Epidermal melanocyte (primary cell): ENCODE measurements at regions not wholly inside any gene's neighbourhood (a gene's known extent, or its start where the extent isn't known, plus 50 kb on each side); places are given as distances from the start of the nearest gene placed in this dataset.
"Not testable (repeated sequence)": the region's sequence is repeated elsewhere in the genome, so short reads cannot be mapped to it uniquely, and the experiment has no call there.

Experiments
- DNase-seq: peaks from one replicate; pipeline ENCODE4 v3.0.0; 2011; ENCODE audit warnings: low spot score; ENCODE audit not compliant: insufficient read length

DNA sequence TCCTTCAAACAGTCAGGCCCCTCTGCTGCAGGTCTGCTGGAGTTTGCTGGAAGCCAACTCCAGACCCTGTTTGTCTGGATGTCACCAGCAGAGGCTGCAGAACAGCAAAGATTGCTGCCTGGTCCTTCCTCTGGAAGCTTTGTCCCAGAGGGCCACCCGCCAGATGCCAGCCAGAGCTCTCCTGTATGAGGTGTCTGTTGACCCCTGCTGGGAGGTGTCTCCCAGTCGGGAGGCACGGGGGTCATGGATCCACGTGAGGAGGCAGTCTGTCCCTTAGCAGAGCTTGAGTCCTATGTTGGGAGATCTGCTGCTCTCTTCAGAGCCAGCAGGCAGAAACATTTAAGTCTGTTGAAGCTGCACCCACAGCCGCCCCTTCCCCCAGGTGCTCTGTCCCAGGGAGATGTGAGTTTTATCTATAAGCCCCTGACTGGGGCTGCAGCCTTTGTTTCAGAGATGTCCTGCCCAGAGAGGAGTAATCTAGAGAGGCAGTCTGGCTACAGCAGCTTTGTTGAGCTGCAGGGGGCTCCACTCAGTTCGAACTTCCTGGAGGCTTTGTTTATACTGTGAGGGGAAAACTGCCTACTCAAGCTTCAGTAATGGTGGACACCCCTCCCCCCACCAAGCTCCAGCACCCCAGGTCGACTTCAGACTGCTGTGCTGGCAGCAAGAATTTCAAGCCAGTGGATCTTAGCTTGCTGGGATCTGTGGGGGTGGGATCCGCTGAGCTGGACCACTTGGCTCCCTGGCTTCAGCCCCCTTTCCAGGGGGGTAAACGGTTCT lies 72.1 kb downstream of the OGFRL1 start:
- DNase-seq, result not testable (repeated sequence)

DNA sequence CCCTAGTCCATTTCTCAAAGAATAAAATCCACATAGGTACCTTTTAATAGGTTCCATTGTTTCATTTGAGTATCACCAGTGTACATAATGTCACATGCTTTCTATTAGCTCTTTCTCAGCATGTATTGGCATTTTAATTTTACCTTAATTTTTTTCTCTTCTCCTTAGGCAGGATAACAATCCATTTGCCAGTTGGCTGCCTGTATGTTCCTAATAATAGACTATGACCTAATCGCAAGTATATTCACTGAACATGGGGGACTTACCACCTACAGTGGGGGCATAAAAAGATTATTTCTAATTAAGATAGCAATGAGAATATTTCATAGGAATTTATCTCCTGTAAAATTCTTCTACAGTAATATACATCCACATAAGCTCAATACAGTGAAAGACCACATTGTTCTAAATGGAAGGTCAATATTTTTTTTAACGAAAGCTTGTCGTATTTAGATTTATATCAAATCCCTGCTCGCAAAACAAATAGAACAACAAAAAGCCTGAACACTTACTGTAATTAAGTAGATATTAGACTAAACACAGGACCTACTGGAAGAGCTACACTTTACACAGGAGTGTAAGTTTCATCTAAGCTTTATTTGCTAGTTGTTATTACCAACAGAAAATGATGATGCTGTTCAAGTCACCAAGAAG lies 76.4 kb downstream of the OGFRL1 start:
- no peak for DNase-seq

DNA sequence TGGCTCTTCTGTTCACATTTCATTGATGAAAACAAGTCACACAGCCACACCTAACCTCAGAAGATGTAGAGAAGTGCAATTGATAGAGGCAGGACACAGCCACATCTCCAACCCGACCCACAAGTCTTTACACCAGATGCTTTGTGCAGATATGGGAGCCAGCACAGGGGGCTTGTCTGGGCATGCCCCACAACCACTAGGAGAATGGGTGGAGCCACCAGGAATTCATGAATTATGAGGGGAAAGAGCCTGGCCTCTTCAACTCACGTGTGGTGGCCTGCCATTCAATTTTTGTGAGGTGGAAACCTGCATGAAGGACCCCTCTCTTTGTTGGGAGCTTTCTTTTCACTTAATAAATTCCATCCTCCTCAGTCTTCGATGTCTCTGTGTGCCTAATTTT lies 79.1 kb downstream of the OGFRL1 start:
- no peak for DNase-seq

DNA sequence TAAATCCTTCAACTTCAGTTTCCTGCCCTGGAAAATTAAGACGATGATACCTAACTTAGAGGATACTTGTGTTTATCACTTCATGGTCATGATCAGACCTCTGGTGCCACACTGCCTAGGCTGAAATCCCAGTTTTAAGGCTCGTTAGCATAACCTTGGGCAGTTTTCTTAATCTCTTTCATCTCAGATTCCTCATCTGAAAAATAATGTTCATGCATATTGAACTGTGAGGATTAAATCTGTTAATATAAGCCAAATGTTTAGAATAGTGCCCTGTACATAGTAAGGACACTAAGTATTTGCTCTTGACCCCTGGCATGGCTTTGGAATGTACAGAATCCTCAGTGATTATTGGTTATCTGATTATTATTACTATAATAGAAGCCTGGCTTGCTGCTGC lies 79.7 kb downstream of the OGFRL1 start:
- no peak for DNase-seq

DNA sequence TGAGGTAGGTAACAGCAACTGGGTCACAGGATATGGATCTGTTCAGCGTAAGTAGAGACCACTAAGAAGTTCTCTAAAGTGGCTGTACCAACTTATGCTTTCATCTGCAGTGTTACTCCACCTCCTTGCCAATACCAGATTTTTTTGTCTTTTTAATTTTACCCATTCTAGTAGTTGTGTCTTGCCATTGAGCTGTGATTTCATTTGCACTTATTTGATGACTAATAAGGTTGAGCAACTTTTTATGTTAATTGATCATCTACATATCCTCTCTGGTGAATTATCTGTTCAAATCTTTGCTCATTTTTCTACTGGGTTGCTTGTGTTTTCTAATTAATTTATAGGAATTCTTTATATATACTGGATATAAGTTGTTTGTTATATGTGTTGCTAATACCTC lies 82.9 kb downstream of the OGFRL1 start:
- DNase-seq, result no peak

DNA sequence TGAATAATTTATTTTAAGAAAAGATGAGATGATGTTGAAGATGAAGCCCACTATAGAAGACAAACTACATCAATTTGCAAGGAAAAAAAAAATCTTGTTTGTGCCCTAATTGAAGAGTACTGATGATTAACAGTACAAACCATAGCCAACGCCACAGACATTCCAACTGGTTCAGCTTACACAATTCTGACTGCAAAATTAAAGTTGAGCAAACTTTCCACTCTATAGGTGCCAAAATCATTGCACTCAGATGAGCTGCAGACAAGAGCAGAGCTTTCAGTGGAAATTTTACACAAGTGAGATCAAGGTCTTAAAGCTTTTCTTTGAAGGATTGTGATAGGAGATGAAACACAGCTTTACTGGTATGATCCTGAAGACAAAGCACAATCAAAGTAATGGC lies 85.3 kb downstream of the OGFRL1 start:
- DNase-seq, result no peak

DNA sequence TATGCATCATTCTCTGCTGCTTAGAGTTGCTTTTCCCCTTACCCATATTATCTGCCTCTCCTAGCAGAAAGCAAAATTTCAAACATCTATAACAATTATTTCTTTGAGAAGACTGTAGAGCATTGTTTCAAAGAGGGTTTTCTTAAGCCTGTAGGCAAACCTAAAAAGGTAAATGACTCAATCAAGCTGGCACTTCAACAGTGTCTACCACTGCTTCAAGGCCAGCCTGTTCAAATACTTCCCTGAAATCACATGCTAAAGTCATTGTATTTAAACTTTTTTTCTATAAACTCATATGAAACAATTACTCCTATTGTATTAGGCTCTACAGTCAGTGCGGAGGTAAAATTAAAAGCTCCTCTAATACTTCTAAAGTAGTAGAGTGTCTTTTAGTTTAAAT lies 87.1 kb downstream of the OGFRL1 start:
- no peak for DNase-seq

DNA sequence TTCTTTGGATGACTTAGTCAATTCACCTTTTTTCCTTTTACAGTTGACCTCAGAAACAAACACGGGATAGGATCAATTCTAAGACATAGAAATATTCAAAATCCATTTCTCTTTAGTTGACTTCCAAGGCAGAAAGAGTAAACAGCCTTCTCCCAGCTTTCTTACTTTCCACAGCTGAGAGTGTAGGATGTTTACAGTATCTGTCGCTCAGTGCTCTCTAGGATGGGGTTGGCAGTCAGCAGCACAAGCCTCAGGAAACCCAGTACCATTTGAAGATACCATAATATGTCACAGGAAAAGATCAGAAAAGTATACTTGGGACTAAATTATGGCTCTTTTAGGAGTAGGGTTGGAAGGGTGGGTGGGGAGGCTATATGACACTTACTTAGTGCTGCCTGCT lies 88.2 kb downstream of the OGFRL1 start:
- DNase-seq, result no peak

DNA sequence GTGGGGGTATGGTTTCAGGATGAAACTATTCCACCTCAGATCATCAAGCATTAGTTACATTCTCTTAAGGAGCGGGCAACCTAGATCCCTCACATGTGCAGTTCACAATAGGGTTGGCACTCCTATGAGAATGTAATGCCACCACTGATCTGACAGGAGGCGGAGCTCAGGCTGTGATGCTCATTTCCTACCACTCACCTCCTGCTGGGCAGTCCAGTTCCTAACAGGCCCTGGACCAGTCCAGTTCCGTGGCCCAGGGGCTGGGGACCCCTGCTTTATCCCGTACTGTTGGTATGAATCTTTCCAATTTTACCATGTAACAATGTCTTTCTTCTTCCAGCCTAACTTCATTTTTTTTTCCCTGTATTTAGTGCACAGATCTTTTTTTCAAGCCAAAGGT lies 94.9 kb downstream of the OGFRL1 start:
- DNase-seq, result no peak

DNA sequence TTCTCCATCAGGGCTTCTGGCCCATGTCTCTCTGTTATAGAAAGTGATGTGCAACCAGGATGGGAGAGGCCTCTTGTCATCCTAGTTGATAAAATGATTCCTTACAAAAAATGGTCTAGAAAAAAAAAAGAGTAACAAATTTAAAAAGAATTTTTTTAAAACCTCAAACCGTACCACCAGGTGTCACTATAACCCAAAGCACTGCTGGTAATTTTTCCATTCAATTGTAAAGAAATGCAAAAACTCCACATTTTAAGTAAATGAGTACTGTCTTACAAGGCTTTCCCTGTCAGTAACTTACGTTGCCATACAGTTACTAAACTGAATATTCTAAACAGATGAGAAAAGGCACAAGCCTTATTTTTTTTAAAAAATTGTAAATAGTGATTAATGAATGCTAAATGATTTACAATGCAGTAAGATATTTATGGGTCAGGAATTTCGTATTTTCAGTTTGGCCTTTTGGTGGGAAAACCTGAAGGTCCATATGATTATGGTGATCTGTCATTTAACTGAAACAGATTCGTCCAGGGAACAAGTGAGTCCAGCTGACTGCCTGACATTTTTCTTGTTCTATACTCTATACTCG lies 95.4 kb downstream of the OGFRL1 start:
- no peak for DNase-seq

DNA sequence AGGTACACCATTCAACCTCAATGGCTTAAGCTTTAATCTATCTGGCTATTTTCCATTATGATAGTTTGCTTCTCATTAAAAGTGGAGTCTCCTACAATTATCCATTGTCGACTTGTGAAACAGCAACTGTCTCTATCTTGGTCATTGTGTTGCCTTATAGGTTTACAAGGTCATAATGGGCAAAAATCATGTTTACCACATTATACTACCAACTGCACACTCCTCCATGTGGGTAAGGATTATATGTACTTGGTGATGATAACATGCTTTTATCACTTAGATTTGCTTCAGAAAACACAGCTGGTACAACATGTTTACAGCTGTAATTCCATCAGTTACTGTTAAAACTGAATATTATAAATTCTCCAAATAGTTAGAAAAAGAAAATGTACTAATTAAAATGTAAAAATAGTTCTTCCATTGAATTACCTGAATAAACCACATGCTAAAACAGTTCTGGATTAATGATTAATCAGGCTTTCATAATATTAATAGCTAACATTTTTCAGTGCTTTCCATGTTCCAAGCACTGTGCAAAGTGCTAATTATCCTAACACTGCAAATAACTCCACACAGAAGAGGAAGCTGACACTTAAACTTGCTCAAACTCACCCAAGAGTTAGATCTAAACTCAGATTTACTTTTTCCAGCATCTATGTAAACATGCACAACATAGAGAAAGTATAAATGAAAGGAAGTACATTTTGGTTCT lies 96.7 kb downstream of the OGFRL1 start:
- no peak for DNase-seq

DNA sequence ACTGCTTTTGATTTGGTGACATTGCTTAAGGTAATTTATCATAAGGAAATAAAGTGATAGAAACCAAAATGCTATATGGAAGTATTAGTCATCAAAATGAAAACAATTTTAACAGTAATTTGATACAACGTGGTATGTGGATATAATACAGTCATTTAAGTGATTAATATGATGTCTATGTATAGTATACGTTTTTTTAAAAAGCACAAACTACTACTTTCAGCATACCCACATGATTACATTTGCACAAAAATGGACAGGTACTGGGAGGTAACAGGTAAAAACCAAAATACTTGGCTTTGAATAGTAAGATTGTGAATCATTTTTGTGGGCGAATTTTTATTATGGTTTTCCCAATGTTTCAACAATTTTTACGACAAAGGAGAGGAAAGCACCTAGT lies 97.6 kb downstream of the OGFRL1 start:
- DNase-seq, result no peak

DNA sequence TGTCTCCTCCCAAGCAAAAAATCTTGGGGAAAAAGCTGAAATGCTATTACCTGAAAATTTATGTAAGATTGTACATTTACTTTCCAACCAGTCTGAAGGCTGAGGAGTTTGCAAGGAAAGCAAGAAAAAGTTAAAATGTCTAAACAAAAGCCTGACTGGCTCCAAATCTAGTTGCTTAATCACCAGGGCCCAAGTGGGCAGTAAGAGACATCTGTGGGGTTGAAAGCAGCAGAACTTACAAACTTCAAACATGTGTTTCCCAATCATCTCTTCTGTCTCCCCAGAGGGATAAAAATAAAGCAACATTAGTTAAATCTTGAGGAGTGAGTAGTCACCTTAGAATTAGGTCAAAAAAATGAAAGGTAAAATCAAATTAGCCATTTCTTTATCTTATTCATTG lies 98.6 kb downstream of the OGFRL1 start:
- no peak for DNase-seq

DNA sequence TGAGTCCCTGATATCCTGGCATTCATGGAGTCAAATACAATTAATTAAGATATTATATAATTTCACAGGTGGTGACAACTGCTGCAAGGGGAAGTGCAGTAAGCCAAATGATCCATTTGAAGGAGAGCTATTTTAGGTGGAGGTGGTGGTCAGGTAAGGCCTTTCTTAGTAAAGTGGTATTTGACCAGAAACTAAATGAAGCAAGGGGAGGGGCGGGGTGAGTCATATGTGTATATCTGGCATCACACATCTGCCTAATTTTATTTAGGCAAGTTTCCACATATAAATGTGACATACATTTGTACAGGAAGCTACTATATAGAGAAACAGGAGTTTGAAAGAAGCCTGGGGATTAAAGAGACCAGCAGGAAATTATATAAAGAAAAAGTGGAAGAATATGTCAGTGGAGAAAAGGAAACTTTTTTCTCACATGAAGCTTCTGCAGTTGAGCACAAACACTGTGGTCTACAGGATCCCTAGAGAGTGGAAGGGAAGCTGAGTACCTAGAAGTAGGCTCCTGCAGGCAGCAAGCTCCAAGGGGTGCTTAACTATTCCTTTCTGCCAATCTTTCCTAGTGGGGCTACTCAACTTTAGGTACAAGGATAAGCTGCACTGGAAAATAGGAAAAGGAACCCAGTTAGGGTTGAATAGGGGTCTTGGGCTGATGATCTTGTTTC lies 99.6 kb downstream of the OGFRL1 start:
- no peak for DNase-seq

DNA sequence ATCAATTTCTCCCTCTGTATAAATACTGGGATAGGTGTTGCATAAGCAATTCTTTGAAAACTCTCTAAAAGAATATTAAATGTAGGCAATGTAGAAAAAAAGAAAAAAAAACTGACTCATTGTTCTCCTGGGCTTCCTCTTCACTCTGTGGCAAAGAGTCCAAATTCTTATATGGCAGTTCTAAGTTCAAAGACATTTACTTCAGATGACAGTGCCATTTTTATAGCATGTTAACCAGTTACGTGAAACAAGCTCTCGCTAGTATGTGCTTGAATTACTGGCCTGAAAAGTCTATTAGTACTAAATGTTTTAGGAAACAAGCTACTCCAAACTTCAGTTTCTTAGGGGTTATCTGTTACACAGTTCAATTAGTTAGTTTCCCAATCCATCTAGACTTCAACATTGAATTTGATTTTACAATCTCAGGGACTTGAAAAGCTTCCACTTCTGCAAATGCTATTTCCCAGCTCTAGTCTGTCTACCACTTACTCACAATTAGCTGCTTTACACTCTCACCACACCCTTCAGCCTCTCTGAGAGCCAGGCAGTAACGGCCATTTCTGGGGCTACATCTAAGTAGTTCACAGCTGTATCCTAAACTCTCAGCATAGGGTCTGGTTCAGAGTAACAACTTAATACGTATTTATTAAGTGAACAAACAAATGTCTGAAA lies 100.4 kb downstream of the OGFRL1 start:
- DNase-seq, result no peak

DNA sequence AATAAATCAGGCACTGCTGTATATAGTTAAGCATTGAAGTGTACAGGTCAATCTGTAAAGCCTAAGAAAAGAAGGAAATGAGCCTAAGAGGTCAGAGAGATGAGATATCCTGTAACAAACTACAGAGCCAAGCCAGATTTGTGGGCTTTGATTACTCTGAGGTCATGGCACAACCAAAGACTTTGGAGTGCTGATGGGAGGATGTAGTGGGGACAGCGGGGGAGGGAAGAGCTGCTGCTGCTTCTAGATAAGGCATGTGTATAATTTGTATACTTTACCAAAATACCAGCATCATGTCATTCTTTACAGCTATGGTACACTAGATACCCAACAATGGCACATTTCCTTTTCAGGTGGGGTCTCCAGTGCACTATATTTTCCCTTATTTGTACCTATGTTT lies 102.5 kb downstream of the OGFRL1 start:
- DNase-seq, result no peak

DNA sequence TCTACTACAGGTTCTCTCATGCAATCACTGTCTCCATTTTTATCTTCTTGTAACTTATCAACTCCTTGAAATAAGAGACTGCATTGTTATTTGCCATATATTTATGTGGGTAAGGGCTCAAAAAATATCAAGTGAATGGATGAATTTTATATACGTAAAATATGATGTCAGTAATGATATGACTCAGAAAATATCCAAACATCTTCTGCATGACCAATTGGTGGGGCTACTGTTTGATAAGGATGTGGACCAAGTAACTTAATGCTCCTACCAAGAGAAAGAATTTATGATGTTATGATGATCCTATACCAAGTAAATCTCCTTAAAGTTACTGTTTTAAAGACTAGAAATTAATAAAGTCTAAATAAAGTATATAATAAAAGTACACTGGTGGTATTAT lies 103.7 kb downstream of the OGFRL1 start:
- DNase-seq, result no peak

DNA sequence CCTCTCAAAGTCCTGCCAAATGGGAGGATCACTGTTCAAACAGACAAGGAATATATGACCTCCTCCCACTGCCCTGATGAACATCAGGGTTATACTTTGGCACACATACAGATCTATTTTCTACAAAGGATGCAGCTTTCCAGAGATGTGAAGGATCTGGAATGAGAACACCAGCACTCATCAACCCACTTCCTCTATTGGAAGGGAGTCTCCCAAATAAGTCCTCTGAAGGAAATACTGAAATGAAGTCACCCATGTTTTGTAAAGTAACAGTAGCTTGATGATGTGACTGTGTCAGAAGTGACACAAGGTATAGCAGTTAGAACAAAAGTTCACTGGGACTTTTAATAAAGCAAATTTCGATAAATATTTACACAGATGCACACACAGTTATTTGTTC lies 104.9 kb downstream of the OGFRL1 start:
- no peak for DNase-seq

DNA sequence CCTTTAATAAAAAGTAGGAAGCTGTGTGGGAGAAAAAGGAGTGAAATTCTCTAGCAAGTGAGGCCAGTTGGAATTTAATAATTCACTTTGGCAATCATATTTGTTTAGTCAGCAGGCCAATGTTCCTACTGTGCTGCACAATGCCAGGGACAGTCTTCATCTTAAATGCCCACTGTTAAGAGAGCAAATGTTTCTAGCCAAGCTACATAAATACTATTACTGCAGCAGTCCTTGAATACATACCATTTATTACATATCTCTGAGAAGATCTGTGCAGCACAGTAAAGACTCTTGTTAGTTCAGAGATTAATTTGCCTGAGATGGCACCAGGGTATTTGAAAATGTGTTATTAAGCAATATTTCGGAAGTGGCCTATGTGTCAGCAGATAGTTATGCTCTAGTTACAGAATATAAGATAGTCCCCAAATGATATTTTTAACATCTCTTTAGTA lies 105.4 kb downstream of the OGFRL1 start:
- no peak for DNase-seq

DNA sequence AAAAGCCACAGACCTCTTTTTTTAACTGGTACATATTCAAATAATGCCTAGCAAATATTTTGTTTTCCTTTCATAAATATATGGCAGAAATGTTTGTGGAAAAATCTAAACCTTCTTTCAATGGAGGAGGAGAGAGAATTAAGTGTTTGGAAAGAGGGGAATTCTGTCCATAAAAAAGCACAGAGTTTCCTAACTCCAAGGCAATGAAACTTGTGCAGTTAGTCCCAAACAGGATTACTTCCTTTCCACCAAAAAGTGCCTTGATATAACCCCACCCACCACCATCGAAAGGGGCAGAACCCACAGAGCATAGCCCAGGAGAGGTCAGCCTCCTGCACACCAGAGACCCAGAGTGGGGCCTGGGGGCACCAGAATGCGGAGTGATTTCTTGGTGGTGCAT lies 106.3 kb downstream of the OGFRL1 start:
- no peak for DNase-seq
